Activated naive CD4-positive, alpha-beta T cell treated with anti-CD3 and anti-CD28 coated beads, Interleukin-2, amount 50 U/mL, for 24 hours (primary cell): ENCODE measurements at regions not wholly inside any gene's neighbourhood (a gene's known extent, or its start where the extent isn't known, plus 50 kb on each side); places are given as distances from the start of the nearest gene placed in this dataset.
"Not testable (repeated sequence)": the region's sequence is repeated elsewhere in the genome, so short reads cannot be mapped to it uniquely, and the experiment has no call there.

Source experiments
- H3K27ac Mint-ChIP-seq: one replicate; pipeline ENCODE4 v1.8.0; 2021; ENCODE audit warnings: mild to moderate bottlenecking, mixed read lengths
- H3K27me3 Mint-ChIP-seq: one replicate; pipeline ENCODE4 v1.8.0; 2021; ENCODE audit warnings: mixed read lengths
- H3K36me3 Mint-ChIP-seq: one replicate; pipeline ENCODE4 v1.8.0; 2021; ENCODE audit warnings: mixed read lengths
- H3K4me1 Mint-ChIP-seq: one replicate; pipeline ENCODE4 v1.8.0; 2021; ENCODE audit warnings: mixed read lengths
- H3K4me3 Mint-ChIP-seq: one replicate; pipeline ENCODE4 v1.8.0; 2021; ENCODE audit warnings: mild to moderate bottlenecking, mixed read lengths
- H3K9me3 Mint-ChIP-seq: one replicate; pipeline ENCODE4 v1.8.0; 2021; ENCODE audit warnings: mixed read lengths

- Mint-ChIP-seq H3K4me1 (peaks cover 34% of the 10 kb centered on the region), H3K27ac (peak overlapping the region; percentile 49), H3K4me3 (peak overlapping the region; percentile 1), H3K9me3 (peaks cover 4% of the 10 kb centered on the region), H3K27me3 (no peaks in the 10 kb centered on the region), H3K36me3 (no peaks in the 10 kb centered on the region)
Observed at GRCh38 chr5:87127426-87127825, 140.3 kb upstream of the RASA1 start.

DNA sequence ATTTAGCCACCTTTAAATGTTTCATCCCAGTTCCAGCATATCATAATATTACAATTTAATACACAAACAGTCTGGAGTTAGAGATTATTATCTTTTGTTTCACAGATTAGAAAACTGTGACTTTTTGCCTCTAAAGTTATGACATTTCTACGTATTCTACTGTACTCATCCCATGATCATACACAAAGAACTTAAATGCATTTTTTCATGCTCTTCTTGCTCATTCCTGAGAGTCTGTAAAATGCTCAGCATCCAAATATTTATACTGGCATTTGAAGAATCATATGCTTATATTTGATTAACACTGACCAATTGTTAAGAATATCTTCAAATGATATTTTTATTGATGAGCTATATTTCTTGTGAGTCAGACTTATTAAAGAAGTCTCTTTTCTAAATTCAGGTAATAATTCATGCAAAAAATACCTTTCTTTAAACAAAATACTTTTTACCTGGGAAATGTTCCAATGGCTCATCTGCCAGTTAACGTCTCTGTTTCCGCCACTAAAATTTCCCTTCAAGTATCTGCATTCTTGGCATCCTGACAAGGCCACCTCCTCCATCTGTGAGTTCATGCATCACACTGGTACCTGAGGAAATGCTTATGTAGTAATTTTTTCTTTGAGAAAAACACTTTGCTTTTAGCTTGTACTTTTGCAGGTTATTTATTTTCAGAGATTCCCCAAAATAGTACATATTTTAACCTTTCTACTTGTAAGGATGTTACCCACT is 139.6 kb upstream of the RASA1 start:
- Mint-ChIP-seq H3K27ac (peak overlapping the region; percentile 49), H3K9me3 (peaks cover 4% of the 10 kb centered on the region), H3K4me3 (peak overlapping the region; percentile 1), H3K4me1 (peaks cover 27% of the 10 kb centered on the region), H3K27me3 (no peaks in the 10 kb centered on the region), H3K36me3 (no peaks in the 10 kb centered on the region)

- Mint-ChIP-seq H3K4me1 (peaks cover 23% of the 10 kb centered on the region), H3K4me3 (no peak overlapping the region), H3K36me3 (no peaks in the 10 kb centered on the region), H3K27ac (peak overlapping the region; percentile 48), H3K9me3 (peaks cover 4% of the 10 kb centered on the region), H3K27me3 (no peaks in the 10 kb centered on the region)
Observed at GRCh38 chr5:87129046-87129445, 138.6 kb upstream of the RASA1 start.

- H3K27ac Mint-ChIP-seq = no peak overlapping the region
- H3K4me1 Mint-ChIP-seq = peaks cover 17% of the 10 kb centered on the region
- H3K27me3 Mint-ChIP-seq = no peaks in the 10 kb centered on the region
- H3K36me3 Mint-ChIP-seq = no peaks in the 10 kb centered on the region
- no peaks in the 10 kb centered on the region for H3K9me3 Mint-ChIP-seq
- no peak overlapping the region for H3K4me3 Mint-ChIP-seq
Observed at GRCh38 chr5:87132696-87133095, 135.0 kb upstream of the RASA1 start.

DNA sequence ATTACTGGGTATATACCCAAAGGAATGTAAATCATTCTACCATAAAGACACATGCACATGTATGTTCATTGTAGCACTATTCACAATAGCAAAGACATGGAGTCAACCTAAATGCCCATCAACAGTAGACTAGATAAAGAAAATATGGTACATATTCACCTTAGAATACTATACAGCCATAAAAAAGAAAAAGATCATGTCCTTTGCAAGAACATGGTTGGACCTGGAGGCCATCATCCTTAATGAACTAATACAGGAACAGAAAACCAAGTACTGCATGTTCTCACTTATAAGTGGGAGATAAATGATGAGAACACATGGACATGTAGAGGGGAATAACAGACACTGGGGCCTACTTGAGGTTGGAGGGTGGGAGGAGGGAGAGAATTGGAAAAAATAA is 133.2 kb upstream of the RASA1 start:
- not testable (repeated sequence) for H3K4me3 Mint-ChIP-seq, H3K27ac Mint-ChIP-seq, H3K36me3 Mint-ChIP-seq, H3K27me3 Mint-ChIP-seq, H3K4me1 Mint-ChIP-seq, H3K9me3 Mint-ChIP-seq

- H3K27ac Mint-ChIP-seq = no peak overlapping the region
- H3K4me3 Mint-ChIP-seq = no peak overlapping the region
Observed at GRCh38 chr5:87136096-87136495, 131.6 kb upstream of the RASA1 start.

GRCh38 chr5:87136733-87137132 is 130.9 kb upstream of the RASA1 start:
- H3K36me3 Mint-ChIP-seq = no peaks in the 10 kb centered on the region
- no peaks in the 10 kb centered on the region for H3K27me3 Mint-ChIP-seq
- no peak overlapping the region for H3K27ac Mint-ChIP-seq
- peaks cover 3% of the 10 kb centered on the region for H3K4me1 Mint-ChIP-seq
- H3K4me3 Mint-ChIP-seq = no peak overlapping the region
- H3K9me3 Mint-ChIP-seq = no peaks in the 10 kb centered on the region

More at GRCh38 chr5:87136096-87136495, 131.6 kb upstream of the RASA1 start:
- no peaks in the 10 kb centered on the region for H3K27me3 Mint-ChIP-seq
- H3K36me3 Mint-ChIP-seq = no peaks in the 10 kb centered on the region
- no peaks in the 10 kb centered on the region for H3K9me3 Mint-ChIP-seq
- H3K4me1 Mint-ChIP-seq = peaks cover 3% of the 10 kb centered on the region

DNA sequence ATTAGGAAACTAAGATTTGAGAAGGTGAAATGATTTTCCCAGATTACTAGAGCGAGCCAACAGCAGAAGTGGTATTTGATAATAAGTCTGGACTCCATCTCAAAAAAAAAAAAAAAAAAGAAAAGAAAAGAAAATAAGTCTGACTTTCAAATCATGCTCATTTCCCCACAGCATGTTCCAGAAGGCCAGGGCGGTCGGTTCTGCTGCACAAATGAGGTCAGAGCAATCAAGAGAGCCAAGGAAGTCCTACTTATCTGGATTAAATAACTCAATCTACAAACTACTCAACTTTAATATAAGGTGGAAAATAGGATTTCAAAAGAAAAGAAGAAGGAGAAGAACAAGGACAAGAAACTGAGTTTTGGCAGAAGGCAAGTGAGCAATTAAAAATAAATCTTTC is 130.4 kb upstream of the RASA1 start:
- Mint-ChIP-seq H3K9me3 (no peaks in the 10 kb centered on the region), H3K4me1 (peaks cover 3% of the 10 kb centered on the region), H3K36me3 (no peaks in the 10 kb centered on the region), H3K27ac (no peak overlapping the region), H3K4me3 (no peak overlapping the region), H3K27me3 (no peaks in the 10 kb centered on the region)

GRCh38 chr5:87138091-87138805 is 129.4 kb upstream of the RASA1 start:
- no peak overlapping the region for H3K4me3 Mint-ChIP-seq
- no peak overlapping the region for H3K27ac Mint-ChIP-seq
- no peaks in the 10 kb centered on the region for H3K27me3 Mint-ChIP-seq
- H3K9me3 Mint-ChIP-seq = no peaks in the 10 kb centered on the region
- H3K36me3 Mint-ChIP-seq = no peaks in the 10 kb centered on the region
- H3K4me1 Mint-ChIP-seq = peaks cover 3% of the 10 kb centered on the region

- Mint-ChIP-seq H3K27me3 (no peaks in the 10 kb centered on the region), H3K4me1 (peaks cover 3% of the 10 kb centered on the region), H3K36me3 (peaks cover 3% of the 10 kb centered on the region), H3K27ac (no peak overlapping the region), H3K9me3 (no peaks in the 10 kb centered on the region), H3K4me3 (no peak overlapping the region)
Observed at GRCh38 chr5:87139795-87140194, 127.9 kb upstream of the RASA1 start.

- H3K36me3 Mint-ChIP-seq = peaks cover 3% of the 10 kb centered on the region
- no peaks in the 10 kb centered on the region for H3K27me3 Mint-ChIP-seq
- H3K4me1 Mint-ChIP-seq = peaks cover 3% of the 10 kb centered on the region
- no peak overlapping the region for H3K27ac Mint-ChIP-seq
- H3K4me3 Mint-ChIP-seq = no peak overlapping the region
- H3K9me3 Mint-ChIP-seq = no peaks in the 10 kb centered on the region
Observed at GRCh38 chr5:87141544-87141943, 126.1 kb upstream of the RASA1 start.

DNA sequence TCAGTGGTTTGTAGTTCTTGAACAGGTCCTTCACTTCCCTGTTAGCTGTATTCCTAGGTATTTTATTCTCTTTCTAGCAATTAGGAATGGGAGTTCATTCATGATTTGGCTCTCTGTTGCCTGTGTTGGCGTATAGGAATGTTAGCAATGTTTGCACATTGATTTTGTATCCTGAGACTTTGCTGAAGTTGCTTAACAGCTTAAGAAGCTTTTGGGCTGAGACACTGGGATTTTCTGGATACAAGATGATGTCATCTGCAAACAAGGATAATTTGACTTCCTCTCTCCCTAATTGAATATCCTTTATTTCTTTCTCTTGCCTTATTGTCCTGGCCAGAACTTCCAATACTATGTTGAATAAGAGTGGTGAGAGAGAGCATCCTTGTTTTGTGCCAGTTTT is 121.8 kb upstream of the RASA1 start:
- not testable (repeated sequence) for H3K4me1 Mint-ChIP-seq, H3K4me3 Mint-ChIP-seq, H3K36me3 Mint-ChIP-seq, H3K27me3 Mint-ChIP-seq, H3K27ac Mint-ChIP-seq, H3K9me3 Mint-ChIP-seq

- no peak overlapping the region for H3K27ac Mint-ChIP-seq
- H3K4me1 Mint-ChIP-seq = peaks cover 6% of the 10 kb centered on the region
- H3K36me3 Mint-ChIP-seq = peaks cover 3% of the 10 kb centered on the region
- H3K4me3 Mint-ChIP-seq = no peak overlapping the region
- no peaks in the 10 kb centered on the region for H3K9me3 Mint-ChIP-seq
- no peaks in the 10 kb centered on the region for H3K27me3 Mint-ChIP-seq
Observed at GRCh38 chr5:87147441-87147840, 120.2 kb upstream of the RASA1 start.

- Mint-ChIP-seq H3K27ac (no peak overlapping the region), H3K9me3 (no peaks in the 10 kb centered on the region), H3K4me1 (peaks cover 6% of the 10 kb centered on the region), H3K4me3 (no peak overlapping the region), H3K36me3 (no peaks in the 10 kb centered on the region), H3K27me3 (no peaks in the 10 kb centered on the region)
Observed at GRCh38 chr5:87150630-87151029, 117.1 kb upstream of the RASA1 start.

DNA sequence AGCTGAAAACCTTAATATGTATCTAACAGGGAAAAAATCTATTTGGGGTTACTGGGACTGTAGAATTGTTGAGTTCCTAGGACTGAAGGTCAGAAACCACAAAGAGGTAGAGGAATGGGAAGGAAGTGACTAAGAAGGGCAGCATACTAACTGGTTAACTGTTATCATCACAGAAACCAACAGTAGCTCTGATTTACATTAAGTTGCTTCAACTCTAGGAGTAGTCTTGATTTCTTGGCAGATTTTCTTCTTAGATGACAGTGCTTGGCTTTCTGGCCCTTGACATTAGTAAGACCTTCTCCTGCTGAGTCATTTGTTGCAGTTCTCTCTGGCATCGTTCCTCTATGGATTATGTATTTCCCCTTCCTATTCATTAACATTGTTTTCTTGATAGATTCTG is 116.1 kb upstream of the RASA1 start:
- Mint-ChIP-seq H3K9me3 (no peaks in the 10 kb centered on the region), H3K27me3 (no peaks in the 10 kb centered on the region), H3K27ac (no peak overlapping the region), H3K4me1 (peaks cover 6% of the 10 kb centered on the region), H3K36me3 (no peaks in the 10 kb centered on the region), H3K4me3 (no peak overlapping the region)

DNA sequence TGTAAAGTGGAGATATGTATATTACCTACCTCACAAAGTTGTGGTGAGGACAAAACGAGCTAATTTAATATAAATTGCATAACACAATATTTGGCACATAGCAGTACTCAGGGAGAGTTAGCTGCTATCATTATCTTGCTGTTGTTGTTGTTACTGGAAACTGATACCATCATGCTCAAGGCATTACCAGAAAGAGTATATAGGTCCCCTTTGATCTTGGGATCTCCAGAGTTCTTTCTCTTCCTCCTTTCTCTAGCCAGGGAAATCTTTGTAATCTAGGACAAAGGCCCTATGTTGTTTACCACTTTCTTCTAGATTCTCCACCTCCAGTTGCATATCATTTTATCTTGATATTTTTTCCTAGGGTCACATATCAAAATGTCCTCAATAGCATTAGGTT is 114.8 kb upstream of the RASA1 start:
- H3K27me3 Mint-ChIP-seq = no peaks in the 10 kb centered on the region
- H3K4me1 Mint-ChIP-seq = peaks cover 6% of the 10 kb centered on the region
- no peak overlapping the region for H3K27ac Mint-ChIP-seq
- H3K4me3 Mint-ChIP-seq = no peak overlapping the region
- H3K36me3 Mint-ChIP-seq = no peaks in the 10 kb centered on the region
- H3K9me3 Mint-ChIP-seq = no peaks in the 10 kb centered on the region
